Choroid plexus epithelial cell (primary cell): ENCODE measurements at regions not wholly inside any gene's neighbourhood (a gene's known extent, or its start where the extent isn't known, plus 50 kb on each side); places are given as distances from the start of the nearest gene placed in this dataset.

Experiments used
- DNase-seq: peaks from one replicate; pipeline ENCODE4 v3.0.0-alpha.2; 2010; ENCODE audit warnings: low read depth
- H3K4me3 ChIP-seq: 2 replicates; pipeline ENCODE4 v1.5.1; 2011; ENCODE audit warnings: low read depth, mild to moderate bottlenecking, control low read depth, low read length, moderate library complexity
- TF ChIP-seq, protein P1 (sequence below): conservative IDR thresholded peaks from 2 replicates; pipeline ENCODE4 v1.5.1; 2011; ENCODE audit warnings: low read depth, mild to moderate bottlenecking, control low read depth, inconsistent platforms, low read length, moderate library complexity

DNA sequence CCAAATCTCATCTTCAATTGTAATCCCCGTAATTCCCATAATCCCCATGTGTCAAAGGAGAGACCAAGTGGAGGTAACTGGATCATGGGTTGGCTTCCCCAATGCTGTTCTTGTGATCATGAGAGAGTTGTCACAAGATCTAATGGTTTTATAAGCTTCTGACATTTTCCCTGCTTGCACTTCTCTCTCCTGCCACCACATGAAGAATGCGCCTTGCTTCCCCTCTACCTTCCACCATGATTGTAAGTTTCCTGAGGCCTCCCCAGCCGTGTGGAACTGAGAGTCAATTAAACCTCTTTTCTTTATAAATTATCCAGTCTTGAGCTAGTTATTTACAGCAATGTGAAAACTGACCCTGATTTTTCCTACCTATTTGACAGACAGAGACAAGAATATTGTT, 162.5 kb upstream of the SYT6 start:
- H3K4me3 ChIP-seq, result no peak overlapping the region
- DNase-seq, result no peak
- TF ChIP-seq, protein P1, sequence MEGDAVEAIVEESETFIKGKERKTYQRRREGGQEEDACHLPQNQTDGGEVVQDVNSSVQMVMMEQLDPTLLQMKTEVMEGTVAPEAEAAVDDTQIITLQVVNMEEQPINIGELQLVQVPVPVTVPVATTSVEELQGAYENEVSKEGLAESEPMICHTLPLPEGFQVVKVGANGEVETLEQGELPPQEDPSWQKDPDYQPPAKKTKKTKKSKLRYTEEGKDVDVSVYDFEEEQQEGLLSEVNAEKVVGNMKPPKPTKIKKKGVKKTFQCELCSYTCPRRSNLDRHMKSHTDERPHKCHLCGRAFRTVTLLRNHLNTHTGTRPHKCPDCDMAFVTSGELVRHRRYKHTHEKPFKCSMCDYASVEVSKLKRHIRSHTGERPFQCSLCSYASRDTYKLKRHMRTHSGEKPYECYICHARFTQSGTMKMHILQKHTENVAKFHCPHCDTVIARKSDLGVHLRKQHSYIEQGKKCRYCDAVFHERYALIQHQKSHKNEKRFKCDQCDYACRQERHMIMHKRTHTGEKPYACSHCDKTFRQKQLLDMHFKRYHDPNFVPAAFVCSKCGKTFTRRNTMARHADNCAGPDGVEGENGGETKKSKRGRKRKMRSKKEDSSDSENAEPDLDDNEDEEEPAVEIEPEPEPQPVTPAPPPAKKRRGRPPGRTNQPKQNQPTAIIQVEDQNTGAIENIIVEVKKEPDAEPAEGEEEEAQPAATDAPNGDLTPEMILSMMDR, result no peak

DNA sequence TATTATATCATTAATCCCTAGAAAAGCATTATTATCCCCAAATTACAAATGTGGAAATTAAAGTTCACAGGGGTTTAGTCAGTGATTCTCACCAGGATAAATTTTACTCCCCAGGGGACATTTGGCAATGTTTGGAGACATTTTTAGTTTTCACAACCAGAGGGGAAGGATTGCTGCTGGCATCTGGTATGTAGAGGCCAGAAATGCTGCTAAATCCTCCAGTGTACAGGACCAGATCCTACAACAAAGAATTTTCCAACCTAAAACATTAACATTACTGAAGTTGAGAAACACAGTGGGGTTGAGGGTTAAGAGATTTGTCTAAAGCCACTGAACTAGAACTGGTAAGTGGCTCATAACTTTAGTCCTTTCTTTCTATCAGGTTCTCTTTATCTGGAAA, 162.0 kb upstream of the SYT6 start:
- peak; percentile 21 for DNase-seq
- H3K4me3 ChIP-seq, result no peak overlapping the region
- TF ChIP-seq, protein P1, result no peak

DNA sequence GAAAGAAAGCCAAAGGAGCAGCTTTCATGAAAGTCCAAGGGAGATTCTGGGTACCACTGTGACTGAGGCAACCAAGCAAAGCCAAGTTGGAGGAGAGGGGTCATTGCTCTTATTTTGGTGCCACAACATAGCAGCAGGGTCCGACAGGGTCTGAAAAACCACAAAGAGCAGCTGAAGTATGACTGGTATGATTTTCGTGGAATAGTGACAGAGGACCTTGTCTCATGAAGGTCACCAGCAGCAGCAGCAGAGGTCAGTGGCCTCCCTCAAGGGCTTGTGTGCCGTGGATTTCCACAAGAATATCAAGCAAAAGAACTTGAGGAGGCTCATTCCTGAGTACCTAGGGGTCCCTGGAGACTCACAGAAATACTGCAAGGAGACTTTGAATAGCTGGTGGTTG, 160.9 kb upstream of the SYT6 start:
- TF ChIP-seq, protein P1, result no peak
- no peak for DNase-seq
- H3K4me3 ChIP-seq, result no peak overlapping the region

DNA sequence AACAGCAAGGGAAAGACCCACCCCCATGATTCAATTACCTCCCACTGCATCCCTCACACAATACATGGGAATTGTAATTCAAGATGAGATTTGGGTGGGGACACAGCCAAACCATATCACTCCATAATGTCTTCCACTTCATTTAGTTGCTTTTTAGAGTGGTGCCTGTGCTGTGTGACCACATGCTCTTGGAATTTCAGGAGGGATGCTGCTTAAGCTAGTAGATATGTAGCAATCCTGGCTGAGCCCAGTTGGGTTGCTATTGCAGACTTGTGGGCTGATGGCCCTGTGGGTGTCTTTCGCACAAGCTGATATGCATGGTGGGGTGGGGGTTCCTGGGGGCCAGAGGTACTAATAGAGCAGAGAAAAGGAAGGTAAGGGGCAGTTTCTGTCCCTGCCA, 160.4 kb upstream of the SYT6 start:
- H3K4me3 ChIP-seq, result no peak overlapping the region
- peak; percentile 29 for DNase-seq
- TF ChIP-seq, protein P1, result no peak

DNA sequence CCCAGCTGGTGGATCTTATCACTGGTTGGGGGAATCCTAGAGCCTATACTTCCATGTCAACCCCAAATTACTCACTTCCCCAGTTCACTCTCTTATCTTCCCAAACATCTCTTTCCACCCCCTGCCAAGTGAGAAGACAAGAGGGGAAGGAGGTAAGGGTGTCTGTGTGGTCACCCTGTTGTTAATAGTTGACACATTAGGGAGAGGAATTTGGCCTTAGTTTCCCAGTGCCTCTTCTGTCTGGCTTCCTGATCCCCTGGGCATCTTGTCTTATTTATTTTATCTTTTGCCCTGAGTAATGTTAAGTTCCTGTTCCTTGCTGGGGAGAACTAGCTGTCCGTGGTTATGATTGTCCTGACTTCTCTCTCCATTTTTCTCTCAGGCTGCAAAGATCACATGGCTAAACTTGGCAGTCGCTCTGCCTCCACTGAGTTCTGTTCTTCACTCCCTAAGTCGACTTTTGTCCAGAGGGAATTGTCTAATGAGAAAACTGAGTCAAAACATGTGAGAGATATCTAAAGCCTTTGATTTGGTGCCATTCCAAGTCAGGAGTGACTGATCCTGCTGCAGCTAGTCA, 157.1 kb upstream of the SYT6 start:
- no peak overlapping the region for H3K4me3 ChIP-seq
- peak; percentile 74 for DNase-seq
- TF ChIP-seq, protein P1, result no peak

DNA sequence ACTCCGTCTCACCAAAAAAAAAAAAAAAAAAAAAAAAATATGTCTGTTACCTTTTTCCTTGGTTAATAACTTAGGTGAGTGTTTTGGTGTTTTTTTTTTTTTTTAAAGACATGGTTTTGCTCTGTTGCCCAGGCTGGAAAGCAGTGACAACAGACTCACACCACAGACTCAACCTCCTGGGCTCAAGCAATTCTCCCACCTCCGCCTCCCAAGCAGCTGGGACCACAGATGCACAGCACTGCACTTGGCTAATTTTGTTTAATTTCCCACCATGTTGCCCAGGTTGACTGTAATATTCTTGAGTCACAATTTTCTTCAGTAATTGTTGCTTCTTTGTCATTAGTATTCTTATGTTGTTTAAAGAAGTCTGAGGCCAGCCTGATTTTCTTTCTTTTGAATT, 149.2 kb upstream of the SYT6 start:
- TF ChIP-seq, protein P1, result no peak
- H3K4me3 ChIP-seq, result no peak overlapping the region
- DNase-seq, result no peak

DNA sequence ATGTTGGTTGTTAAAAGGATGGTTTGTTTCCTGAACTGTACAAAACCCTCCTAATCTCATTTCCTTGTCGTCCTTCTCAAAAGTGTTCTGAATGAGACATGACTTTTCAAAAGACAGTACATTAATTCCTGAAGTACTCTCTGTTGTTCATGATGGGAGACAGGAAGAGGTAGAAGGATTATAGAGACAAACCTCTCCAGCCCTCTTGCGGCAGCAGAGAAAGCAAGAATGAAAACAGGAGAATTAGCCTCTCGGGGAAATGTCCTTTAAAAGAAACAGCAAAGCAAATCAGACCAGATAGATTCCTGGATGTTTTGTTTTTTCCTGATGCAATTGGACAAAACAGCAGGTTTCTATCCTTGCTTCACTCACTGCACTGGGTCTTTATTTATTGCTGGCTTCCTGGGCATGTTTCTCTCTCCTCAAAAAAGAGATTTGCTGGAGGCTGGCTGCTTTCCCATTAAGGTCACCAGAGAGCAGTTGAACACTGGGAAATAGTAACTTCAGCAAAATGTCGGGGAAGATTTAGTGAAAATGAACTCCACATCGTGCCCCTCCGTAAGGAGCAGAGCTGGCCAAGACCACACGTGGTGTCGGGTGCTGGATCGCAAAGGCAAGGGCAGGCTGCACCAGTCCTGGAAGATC, 145.8 kb upstream of the SYT6 start:
- no peak overlapping the region for H3K4me3 ChIP-seq
- peak; percentile 46 for DNase-seq
- TF ChIP-seq, protein P1, result peak; percentile 56
